Adrenal gland (tissue), 5 donors: ENCODE measurements at regions not wholly inside any gene's neighbourhood (a gene's known extent, or its start where the extent isn't known, plus 50 kb on each side); places are given as distances from the start of the nearest gene placed in this dataset.

ENCODE experiments used
- POLR2A ChIP-seq, 2 donors: fragments of 450-650 bp; IDR thresholded peaks; one replicate each; pipeline ENCODE4 v1.6.1; 2017; ENCODE audit warnings: antibody characterized with exemption in 2 of 2, mild to moderate bottlenecking in 2 of 2, moderate library complexity in 1 of 2
- TF ChIP-seq, protein P1 (sequence below), 6 experiments: fragments of 450-650 bp in 4 of 6; fragments of 200-600 bp in 2 of 6; sonication (generic) in 1 of 6; IDR thresholded peaks; 1 replicate in 5 of 6; 2 replicates in 1 of 6; pipeline versions ENCODE4 v1.5.1 to v1.8.0; 2016 to 2021; ENCODE audit warnings: antibody characterized with exemption in 6 of 6, mild to moderate bottlenecking in 2 of 6, moderate library complexity in 1 of 6
- donor health status: DM: no; HTN: no; CAD: no.

DNA sequence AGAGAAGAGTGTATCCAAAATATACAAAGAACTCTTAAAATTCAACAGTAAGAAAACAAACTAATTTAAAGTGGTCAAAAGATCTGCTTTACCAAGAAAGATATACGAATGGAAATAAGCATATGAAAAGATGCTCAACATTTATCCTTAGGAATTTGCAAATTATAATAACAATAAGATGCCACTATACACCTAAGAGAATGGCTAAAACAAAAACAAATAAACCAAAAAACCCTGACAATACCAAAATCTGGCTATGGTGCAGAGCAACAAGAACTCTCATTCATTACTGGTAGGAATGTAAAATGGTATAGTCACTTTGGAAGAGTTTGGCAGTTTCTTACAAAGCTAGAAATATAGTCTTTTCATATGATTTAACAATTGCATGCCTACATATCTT is 545.7 kb upstream of the AGA start:
- TF ChIP-seq, protein P1, sequence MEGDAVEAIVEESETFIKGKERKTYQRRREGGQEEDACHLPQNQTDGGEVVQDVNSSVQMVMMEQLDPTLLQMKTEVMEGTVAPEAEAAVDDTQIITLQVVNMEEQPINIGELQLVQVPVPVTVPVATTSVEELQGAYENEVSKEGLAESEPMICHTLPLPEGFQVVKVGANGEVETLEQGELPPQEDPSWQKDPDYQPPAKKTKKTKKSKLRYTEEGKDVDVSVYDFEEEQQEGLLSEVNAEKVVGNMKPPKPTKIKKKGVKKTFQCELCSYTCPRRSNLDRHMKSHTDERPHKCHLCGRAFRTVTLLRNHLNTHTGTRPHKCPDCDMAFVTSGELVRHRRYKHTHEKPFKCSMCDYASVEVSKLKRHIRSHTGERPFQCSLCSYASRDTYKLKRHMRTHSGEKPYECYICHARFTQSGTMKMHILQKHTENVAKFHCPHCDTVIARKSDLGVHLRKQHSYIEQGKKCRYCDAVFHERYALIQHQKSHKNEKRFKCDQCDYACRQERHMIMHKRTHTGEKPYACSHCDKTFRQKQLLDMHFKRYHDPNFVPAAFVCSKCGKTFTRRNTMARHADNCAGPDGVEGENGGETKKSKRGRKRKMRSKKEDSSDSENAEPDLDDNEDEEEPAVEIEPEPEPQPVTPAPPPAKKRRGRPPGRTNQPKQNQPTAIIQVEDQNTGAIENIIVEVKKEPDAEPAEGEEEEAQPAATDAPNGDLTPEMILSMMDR (IDR thresholded peaks at IDR 0.05): no peak
- TF ChIP-seq POLR2A (IDR thresholded peaks at IDR 0.05): no peak
